ENCODE measurements at regions not wholly inside any gene's neighbourhood (a gene's known extent, or its start where the extent isn't known, plus 50 kb on each side); places are given as distances from the start of the nearest gene placed in this dataset.

DNA sequence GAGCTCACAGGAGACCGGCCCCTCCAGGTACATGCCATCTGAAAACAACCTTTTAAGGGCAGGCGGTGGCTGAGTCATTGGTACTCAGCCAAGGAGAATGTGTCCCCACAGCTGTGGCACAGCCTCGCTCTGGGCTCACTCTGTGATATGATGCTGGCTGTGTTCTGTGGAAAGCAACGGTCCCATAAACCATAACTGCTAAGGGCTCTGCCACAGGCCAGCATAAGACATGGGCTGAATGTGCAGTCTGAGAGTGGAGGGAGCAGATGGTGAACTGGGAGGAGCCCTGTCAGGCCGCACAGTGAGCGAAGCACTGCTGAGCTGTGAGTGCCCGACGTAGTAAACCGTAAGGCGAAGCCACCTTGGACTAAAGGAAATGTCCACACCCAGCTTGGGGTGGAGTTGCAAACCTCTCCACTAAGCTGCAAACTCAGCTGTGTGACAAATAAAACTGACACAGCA is 375.8 kb downstream of the THBS2 start:
- Histone ChIP-seq H3K27ac (no peak overlapping the region), H3K27me3 (no peaks in the 10 kb centered on the region), H3K4me1 (no peaks in the 10 kb centered on the region), H3K4me3 (no peak overlapping the region), H3K36me3 (no peaks in the 10 kb centered on the region), H3K9me3 (no peaks in the 10 kb centered on the region)
- intact Hi-C loops (cut with DNase I), result no loop called here
- no peak for DNase-seq
- TF ChIP-seq, protein P1, sequence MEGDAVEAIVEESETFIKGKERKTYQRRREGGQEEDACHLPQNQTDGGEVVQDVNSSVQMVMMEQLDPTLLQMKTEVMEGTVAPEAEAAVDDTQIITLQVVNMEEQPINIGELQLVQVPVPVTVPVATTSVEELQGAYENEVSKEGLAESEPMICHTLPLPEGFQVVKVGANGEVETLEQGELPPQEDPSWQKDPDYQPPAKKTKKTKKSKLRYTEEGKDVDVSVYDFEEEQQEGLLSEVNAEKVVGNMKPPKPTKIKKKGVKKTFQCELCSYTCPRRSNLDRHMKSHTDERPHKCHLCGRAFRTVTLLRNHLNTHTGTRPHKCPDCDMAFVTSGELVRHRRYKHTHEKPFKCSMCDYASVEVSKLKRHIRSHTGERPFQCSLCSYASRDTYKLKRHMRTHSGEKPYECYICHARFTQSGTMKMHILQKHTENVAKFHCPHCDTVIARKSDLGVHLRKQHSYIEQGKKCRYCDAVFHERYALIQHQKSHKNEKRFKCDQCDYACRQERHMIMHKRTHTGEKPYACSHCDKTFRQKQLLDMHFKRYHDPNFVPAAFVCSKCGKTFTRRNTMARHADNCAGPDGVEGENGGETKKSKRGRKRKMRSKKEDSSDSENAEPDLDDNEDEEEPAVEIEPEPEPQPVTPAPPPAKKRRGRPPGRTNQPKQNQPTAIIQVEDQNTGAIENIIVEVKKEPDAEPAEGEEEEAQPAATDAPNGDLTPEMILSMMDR (IDR thresholded peaks at IDR 0.05), result no peak
- TF ChIP-seq POLR2A (IDR thresholded peaks at IDR 0.05) (no peak), EP300 (IDR thresholded peaks at IDR 0.05) (no peak), POLR2AphosphoS5 (IDR thresholded peaks at IDR 0.05) (no peak)
- WGBS, 2 donors, result 11 to 54% methylated on average over 10 of the region's 10 CpGs

DNA sequence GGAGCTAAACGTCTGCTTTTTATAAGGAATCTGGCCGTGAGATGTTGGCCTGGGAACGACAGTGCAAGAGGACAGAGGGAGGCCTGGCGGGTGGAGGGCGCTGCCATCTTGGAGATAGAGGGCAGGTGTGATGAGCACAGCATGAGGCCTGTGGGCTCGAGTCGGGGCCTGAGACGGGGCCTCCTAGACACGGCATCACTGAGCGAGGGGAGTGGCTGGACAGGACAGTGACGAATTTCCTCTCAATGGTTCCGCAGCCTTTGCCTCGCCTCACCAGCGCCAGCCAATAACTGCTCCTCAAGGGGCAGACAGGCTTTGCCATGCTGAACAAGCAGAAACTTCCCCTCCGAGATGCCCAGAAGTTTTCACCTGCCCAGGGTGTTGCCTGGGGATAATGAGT is 376.7 kb downstream of the THBS2 start:
- intact Hi-C loops (cut with DNase I), result no loop called here
- Histone ChIP-seq H3K4me1 (no peaks in the 10 kb centered on the region), H3K27ac (no peak overlapping the region), H3K27me3 (no peaks in the 10 kb centered on the region), H3K9me3 (no peaks in the 10 kb centered on the region), H3K4me3 (no peak overlapping the region), H3K36me3 (no peaks in the 10 kb centered on the region)
- no peak for DNase-seq
- WGBS, 2 donors, result 89 to 91% methylated on average over 15 of the region's 15 CpGs
- TF ChIP-seq, protein P1 (IDR thresholded peaks at IDR 0.05), result no peak
- TF ChIP-seq EP300 (IDR thresholded peaks at IDR 0.05) (no peak), POLR2A (IDR thresholded peaks at IDR 0.05) (no peak), POLR2AphosphoS5 (IDR thresholded peaks at IDR 0.05) (no peak)

DNA sequence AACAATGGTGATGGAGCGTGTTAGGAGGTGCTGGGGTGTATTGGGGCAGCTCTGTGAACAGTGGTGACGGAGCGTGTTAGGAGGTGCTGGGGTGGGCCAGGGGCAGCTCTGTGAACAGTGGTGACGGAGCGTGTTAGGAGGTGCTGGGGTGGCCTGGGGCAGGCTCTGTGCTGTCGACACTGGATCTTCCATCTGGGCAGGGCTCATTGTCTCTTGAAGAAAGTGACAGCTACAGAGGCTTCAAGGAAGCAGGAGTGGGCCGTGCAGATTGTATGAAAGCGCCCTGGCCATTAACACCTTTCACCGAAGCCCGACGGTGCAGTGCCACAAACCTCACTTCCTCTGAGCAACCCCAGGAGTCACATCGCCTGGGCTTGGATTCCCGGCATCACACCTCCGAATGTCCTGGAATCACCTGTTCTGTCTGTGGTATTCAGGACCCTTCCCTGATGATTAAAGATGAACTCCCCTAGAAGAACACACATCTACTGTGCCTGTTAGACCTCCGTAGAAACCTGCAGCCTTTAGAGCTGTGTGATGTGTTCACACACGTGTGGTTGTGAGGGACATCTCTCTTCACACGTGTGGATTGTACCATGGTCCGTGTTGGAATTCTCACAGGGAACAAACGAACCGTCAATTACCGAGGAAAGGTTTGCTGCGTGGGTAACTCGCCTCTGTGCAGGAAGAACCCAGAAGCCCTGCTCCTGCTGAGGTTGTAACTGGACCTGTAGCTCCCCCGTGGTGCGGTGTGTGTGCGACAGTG is 377.7 kb downstream of the THBS2 start:
- H3K27me3 ChIP-seq, result no peaks in the 10 kb centered on the region
- H3K4me1 ChIP-seq, result no peaks in the 10 kb centered on the region
- intact Hi-C loops (cut with DNase I), result no loop called here
- H3K4me3 ChIP-seq, result no peak overlapping the region
- 93 to 95% methylated on average over 26 of the region's 26 CpGs for WGBS, 2 donors
- H3K9me3 ChIP-seq, result no peaks in the 10 kb centered on the region
- DNase-seq, result no peak
- TF ChIP-seq POLR2AphosphoS5 (IDR thresholded peaks at IDR 0.05) (no peak), POLR2A (IDR thresholded peaks at IDR 0.05) (no peak)
- H3K36me3 ChIP-seq, result no peaks in the 10 kb centered on the region
- no peak overlapping the region for H3K27ac ChIP-seq

DNA sequence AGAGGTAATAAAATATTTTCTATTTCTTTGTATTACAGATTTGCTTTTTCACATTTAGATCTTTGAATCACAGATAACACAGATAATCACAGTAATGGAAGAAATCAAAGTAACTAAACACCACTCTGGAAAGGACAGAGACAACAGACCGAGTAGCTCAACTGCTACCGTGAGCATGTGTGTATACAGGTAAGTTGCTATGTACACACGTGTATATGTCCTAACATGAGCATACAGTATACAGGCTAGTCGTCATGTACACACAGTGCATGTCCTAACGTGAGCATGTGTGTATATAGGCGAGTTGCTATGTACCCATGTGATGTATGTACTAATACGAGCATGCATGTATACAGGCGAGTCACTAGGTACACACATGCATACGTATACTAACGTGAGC is 379.0 kb downstream of the THBS2 start:
- DNase-seq, result no peak
- 93 to 95% methylated on average over 10 of the region's 10 CpGs for WGBS, 2 donors
- intact Hi-C loops (cut with DNase I), result no loop called here
- H3K4me3 ChIP-seq, result no peak overlapping the region
- no peaks in the 10 kb centered on the region for H3K27me3 ChIP-seq
- H3K4me1 ChIP-seq, result no peaks in the 10 kb centered on the region
- TF ChIP-seq EP300 (IDR thresholded peaks at IDR 0.05) (no peak), POLR2AphosphoS5 (IDR thresholded peaks at IDR 0.05) (no peak), POLR2A (IDR thresholded peaks at IDR 0.05) (no peak)
- TF ChIP-seq, protein P1 (IDR thresholded peaks at IDR 0.05), result no peak
- no peaks in the 10 kb centered on the region for H3K9me3 ChIP-seq
- H3K27ac ChIP-seq, result no peak overlapping the region
- H3K36me3 ChIP-seq, result no peaks in the 10 kb centered on the region

DNA sequence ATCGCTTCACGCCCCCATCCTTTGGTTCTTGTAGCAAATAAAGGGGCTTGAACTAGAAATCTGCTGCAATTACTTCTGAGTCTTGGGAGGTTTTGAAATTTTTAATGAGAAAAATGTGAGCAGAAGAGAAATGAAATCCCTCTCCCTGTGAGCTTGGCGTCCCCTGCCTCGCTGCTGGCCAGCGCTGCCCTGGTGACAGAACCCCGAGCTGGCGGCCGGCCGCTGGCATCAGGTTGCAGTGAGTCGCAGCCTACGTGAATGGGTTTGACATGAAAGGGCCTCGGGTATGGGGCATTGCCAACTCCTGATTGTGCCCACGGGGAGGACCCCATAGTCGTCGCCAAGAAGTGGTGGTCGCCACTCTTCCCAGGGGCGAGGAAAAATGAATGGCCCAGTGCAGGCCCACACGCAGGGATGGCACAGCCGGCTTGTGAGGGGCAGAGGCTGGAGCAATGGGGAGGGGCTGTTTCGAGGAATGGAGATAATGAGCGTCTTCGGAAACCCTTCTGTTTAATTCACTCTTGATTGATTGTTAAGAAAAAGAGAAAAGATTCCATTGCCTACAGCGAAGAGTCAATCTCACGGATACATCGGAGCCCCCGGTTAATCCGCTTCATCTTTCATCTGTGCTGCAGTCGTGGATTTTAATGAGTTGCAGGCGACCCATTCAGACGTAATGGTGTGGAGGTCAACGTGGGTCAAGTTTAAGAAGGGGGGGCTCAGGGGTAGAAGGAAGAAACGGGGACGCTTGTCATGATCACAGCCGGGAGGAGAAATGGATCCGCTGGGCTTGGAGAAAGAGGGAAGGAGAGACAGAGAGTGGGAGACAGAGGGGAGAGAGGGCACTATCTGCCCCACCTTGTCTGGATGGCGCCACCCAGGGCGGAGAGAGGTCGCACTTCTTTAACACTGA is 380.1 kb downstream of the THBS2 start:
- TF ChIP-seq, protein P1 (IDR thresholded peaks at IDR 0.05), result no peak
- TF ChIP-seq POLR2AphosphoS5 (IDR thresholded peaks at IDR 0.05), result no peak
- TF ChIP-seq EP300 (IDR thresholded peaks at IDR 0.05), result no peak
- no peak for TF ChIP-seq POLR2A (IDR thresholded peaks at IDR 0.05)
- intact Hi-C loops (cut with DNase I), result no loop called here
- no peak overlapping the region for H3K27ac ChIP-seq
- H3K4me1 ChIP-seq, result no peaks in the 10 kb centered on the region
- WGBS, 2 donors, result 90 to 94% methylated on average over 38 of the region's 38 CpGs
- no peaks in the 10 kb centered on the region for H3K36me3 ChIP-seq
- no peak overlapping the region for H3K4me3 ChIP-seq
- H3K9me3 ChIP-seq, result no peaks in the 10 kb centered on the region
- DNase-seq, result no peak
- H3K27me3 ChIP-seq, result no peaks in the 10 kb centered on the region
